ENCODE measurements at regions not wholly inside any gene's neighbourhood (a gene's known extent, or its start where the extent isn't known, plus 50 kb on each side); places are given as distances from the start of the nearest gene placed in this dataset.

GRCh38 chr2:103294420-103294819 lies 532.6 kb downstream of the TMEM182 start:
- no peak for TF ChIP-seq CTCF (conservative IDR thresholded peaks at IDR 0.05; ENCODE audit: low read depth, low read length)
- TF ChIP-seq EZH2 (IDR thresholded peaks at IDR 0.05; ENCODE audit: low read length, unreplicated experiment): no peak
- TF ChIP-seq EZH2phosphoT487 (IDR thresholded peaks at IDR 0.05; ENCODE audit: borderline replicate concordance, low read length): no peak
